Right renal pelvis (tissue), 4 donors: ENCODE measurements at regions not wholly inside any gene's neighbourhood (a gene's known extent, or its start where the extent isn't known, plus 50 kb on each side); places are given as distances from the start of the nearest gene placed in this dataset.

Source experiments
- DNase-seq, 4 donors: peaks; one replicate each; pipeline ENCODE4 v3.0.0-alpha.2; 2013; ENCODE audit warnings: low read depth in 4 of 4, low spot score in 3 of 4, missing footprints in 1 of 4

GRCh38 chr20:19807946-19808330 lies 49.9 kb downstream of the RIN2 start:
- DNase-seq, result no peak

GRCh38 chr20:19808498-19808897 lies 50.4 kb downstream of the RIN2 start:
- no peak for DNase-seq

- DNase-seq, result no peak
Measured at GRCh38 chr20:19809505-19809904, 51.4 kb downstream of the RIN2 start.

- no peak for DNase-seq
Measured at GRCh38 chr20:19811231-19811630, 53.2 kb downstream of the RIN2 start.

GRCh38 chr20:19812056-19812455 lies 54.0 kb downstream of the RIN2 start:
- DNase-seq, result no peak

GRCh38 chr20:19812696-19813095 lies 54.6 kb downstream of the RIN2 start:
- DNase-seq, result no peak

GRCh38 chr20:19813846-19814640 lies 56.0 kb downstream of the RIN2 start:
- no peak for DNase-seq

GRCh38 chr20:19815553-19815991 lies 57.5 kb downstream of the RIN2 start:
- DNase-seq, result no peak

- no peak for DNase-seq
Measured at GRCh38 chr20:19816386-19816785, 58.3 kb downstream of the RIN2 start.

- DNase-seq, result no peak
Measured at GRCh38 chr20:19817017-19817416, 59.0 kb downstream of the RIN2 start.

GRCh38 chr20:19819149-19819548 lies 61.1 kb downstream of the RIN2 start:
- DNase-seq, result no peak

- DNase-seq, result no peak
Measured at GRCh38 chr20:19820555-19821211, 62.6 kb downstream of the RIN2 start.

GRCh38 chr20:19821606-19822005 lies 63.5 kb downstream of the RIN2 start:
- DNase-seq, result no peak

- no peak for DNase-seq
Measured at GRCh38 chr20:19823216-19823615, 65.2 kb downstream of the RIN2 start.

- no peak for DNase-seq
Measured at GRCh38 chr20:19823971-19824370, 65.9 kb downstream of the RIN2 start.

- DNase-seq, result no peak
Measured at GRCh38 chr20:19824861-19825260, 66.8 kb downstream of the RIN2 start.

- no peak for DNase-seq
Measured at GRCh38 chr20:19826179-19826914, 68.3 kb downstream of the RIN2 start.

- no peak for DNase-seq
Measured at GRCh38 chr20:19827818-19828217, 69.8 kb downstream of the RIN2 start.

- DNase-seq, result no peak
Measured at GRCh38 chr20:19828232-19828631, 70.2 kb downstream of the RIN2 start.

GRCh38 chr20:19830211-19830785 lies 72.2 kb downstream of the RIN2 start:
- no peak for DNase-seq

- DNase-seq, result no peak
Measured at GRCh38 chr20:19832875-19833274, 74.8 kb downstream of the RIN2 start.
